ENCODE measurements at regions not wholly inside any gene's neighbourhood (a gene's known extent, or its start where the extent isn't known, plus 50 kb on each side); places are given as distances from the start of the nearest gene placed in this dataset.

DNA sequence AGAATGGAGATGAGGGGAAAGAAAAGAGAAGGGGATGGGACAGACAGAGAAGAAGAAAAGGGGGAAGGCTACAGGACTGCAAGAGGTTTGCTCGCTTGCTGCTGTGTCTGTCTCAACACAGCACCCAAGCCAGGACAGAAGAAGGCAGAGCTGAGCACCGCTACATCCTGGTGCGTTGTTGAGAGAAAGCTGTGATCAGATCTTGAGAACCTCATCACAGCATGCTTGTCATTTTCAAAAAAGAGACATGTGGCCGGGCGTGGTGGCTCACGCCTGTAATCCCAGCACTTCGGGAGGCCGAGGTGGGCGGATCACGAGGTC is 110.9 kb downstream of the NXNL2 start:
- TF ChIP-seq, protein P1, sequence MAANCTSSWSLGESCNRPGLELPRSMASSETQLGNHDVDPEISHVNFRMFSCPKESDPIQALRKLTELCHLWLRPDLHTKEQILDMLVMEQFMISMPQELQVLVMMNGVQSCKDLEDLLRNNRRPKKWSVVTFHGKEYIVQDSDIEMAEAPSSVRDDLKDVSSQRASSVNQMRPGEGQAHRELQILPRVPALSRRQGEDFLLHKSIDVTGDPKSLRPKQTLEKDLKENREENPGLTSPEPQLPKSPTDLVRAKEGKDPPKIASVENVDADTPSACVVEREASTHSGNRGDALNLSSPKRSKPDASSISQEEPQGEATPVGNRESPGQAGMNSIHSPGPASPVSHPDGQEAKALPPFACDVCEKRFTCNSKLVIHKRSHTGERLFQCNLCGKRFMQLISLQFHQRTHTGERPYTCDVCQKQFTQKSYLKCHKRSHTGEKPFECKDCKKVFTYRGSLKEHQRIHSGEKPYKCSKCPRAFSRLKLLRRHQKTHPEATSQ (tag by site-specific recombination; IDR thresholded peaks at IDR 0.05): no peak
- TF ChIP-seq ZBTB1 (tag by site-specific recombination; IDR thresholded peaks at IDR 0.05): no peak
- TF ChIP-seq ZSCAN30 (tag by site-specific recombination; IDR thresholded peaks at IDR 0.05): no peak
- no peak for TF ChIP-seq MYNN (tag by site-specific recombination; IDR thresholded peaks at IDR 0.05; ENCODE audit: borderline replicate concordance)
- TF ChIP-seq, protein P2, sequence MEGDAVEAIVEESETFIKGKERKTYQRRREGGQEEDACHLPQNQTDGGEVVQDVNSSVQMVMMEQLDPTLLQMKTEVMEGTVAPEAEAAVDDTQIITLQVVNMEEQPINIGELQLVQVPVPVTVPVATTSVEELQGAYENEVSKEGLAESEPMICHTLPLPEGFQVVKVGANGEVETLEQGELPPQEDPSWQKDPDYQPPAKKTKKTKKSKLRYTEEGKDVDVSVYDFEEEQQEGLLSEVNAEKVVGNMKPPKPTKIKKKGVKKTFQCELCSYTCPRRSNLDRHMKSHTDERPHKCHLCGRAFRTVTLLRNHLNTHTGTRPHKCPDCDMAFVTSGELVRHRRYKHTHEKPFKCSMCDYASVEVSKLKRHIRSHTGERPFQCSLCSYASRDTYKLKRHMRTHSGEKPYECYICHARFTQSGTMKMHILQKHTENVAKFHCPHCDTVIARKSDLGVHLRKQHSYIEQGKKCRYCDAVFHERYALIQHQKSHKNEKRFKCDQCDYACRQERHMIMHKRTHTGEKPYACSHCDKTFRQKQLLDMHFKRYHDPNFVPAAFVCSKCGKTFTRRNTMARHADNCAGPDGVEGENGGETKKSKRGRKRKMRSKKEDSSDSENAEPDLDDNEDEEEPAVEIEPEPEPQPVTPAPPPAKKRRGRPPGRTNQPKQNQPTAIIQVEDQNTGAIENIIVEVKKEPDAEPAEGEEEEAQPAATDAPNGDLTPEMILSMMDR (tag by site-specific recombination; IDR thresholded peaks at IDR 0.05): no peak
- TF ChIP-seq YY1 (tag by site-specific recombination; IDR thresholded peaks at IDR 0.05): no peak
- TF ChIP-seq ZNF768 (tag by site-specific recombination; IDR thresholded peaks at IDR 0.05): no peak
- TF ChIP-seq, protein P3, sequence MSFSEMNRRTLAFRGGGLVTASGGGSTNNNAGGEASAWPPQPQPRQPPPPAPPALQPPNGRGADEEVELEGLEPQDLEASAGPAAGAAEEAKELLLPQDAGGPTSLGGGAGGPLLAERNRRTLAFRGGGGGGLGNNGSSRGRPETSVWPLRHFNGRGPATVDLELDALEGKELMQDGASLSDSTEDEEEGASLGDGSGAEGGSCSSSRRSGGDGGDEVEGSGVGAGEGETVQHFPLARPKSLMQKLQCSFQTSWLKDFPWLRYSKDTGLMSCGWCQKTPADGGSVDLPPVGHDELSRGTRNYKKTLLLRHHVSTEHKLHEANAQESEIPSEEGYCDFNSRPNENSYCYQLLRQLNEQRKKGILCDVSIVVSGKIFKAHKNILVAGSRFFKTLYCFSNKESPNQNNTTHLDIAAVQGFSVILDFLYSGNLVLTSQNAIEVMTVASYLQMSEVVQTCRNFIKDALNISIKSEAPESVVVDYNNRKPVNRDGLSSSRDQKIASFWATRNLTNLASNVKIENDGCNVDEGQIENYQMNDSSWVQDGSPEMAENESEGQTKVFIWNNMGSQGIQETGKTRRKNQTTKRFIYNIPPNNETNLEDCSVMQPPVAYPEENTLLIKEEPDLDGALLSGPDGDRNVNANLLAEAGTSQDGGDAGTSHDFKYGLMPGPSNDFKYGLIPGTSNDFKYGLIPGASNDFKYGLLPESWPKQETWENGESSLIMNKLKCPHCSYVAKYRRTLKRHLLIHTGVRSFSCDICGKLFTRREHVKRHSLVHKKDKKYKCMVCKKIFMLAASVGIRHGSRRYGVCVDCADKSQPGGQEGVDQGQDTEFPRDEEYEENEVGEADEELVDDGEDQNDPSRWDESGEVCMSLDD (tag by site-specific recombination; IDR thresholded peaks at IDR 0.05): no peak
- TF ChIP-seq ZNF239 (tag by site-specific recombination; IDR thresholded peaks at IDR 0.05): no peak
